HUES48 (cell line): ENCODE measurements at regions not wholly inside any gene's neighbourhood (a gene's known extent, or its start where the extent isn't known, plus 50 kb on each side); places are given as distances from the start of the nearest gene placed in this dataset.

Experiments
- H3K27ac ChIP-seq: one replicate; pipeline ENCODE4 v1.7.0; 2013; ENCODE audit warnings: low read depth, low read length, inconsistent platforms
- H3K27me3 ChIP-seq: 2 replicates; pipeline ENCODE4 v1.6.1; 2013; ENCODE audit warnings: mild to moderate bottlenecking, low read length; ENCODE audit not compliant: control insufficient read depth, insufficient read depth
- H3K36me3 ChIP-seq: 2 replicates; pipeline ENCODE4 v1.6.1; 2013; ENCODE audit warnings: low read length; ENCODE audit not compliant: control insufficient read depth, insufficient read depth
- H3K4me1 ChIP-seq: 2 replicates; pipeline ENCODE4 v1.6.1; 2013; ENCODE audit warnings: mild to moderate bottlenecking, low read length; ENCODE audit not compliant: control insufficient read depth, insufficient read depth
- H3K4me3 ChIP-seq: 2 replicates; pipeline ENCODE4 v1.5.1; 2013; ENCODE audit warnings: mild to moderate bottlenecking, low read depth, low read length
- H3K9ac ChIP-seq: 2 replicates; pipeline ENCODE4 v1.6.1; 2013; ENCODE audit warnings: mild to moderate bottlenecking, low read depth, low read length, moderate library complexity
- H3K9me3 ChIP-seq: 2 replicates; pipeline ENCODE4 v1.6.1; 2013; ENCODE audit warnings: low read length; ENCODE audit not compliant: control insufficient read depth, insufficient read depth

- H3K9ac ChIP-seq: no peak overlapping the region
Observed at GRCh38 chr1:233473549-233474204, 140.2 kb upstream of the KCNK1 start.

GRCh38 chr1:233477359-233477758 lies 136.5 kb upstream of the KCNK1 start:
- no peaks in the 10 kb centered on the region for H3K27me3 ChIP-seq
- peaks cover 14% of the 10 kb centered on the region for H3K9me3 ChIP-seq
- no peak overlapping the region for H3K27ac ChIP-seq
- H3K4me1 ChIP-seq: peaks cover 22% of the 10 kb centered on the region
- no peak overlapping the region for H3K4me3 ChIP-seq
- no peak overlapping the region for H3K9ac ChIP-seq
- H3K36me3 ChIP-seq: no peaks in the 10 kb centered on the region

More at GRCh38 chr1:233473549-233474204, 140.2 kb upstream of the KCNK1 start:
- H3K27ac ChIP-seq: peak overlapping the region; percentile 86
- no peak overlapping the region for H3K4me3 ChIP-seq
- H3K27me3 ChIP-seq: no peaks in the 10 kb centered on the region
- H3K36me3 ChIP-seq: no peaks in the 10 kb centered on the region
- peaks cover 27% of the 10 kb centered on the region for H3K9me3 ChIP-seq
- peaks cover 35% of the 10 kb centered on the region for H3K4me1 ChIP-seq

DNA sequence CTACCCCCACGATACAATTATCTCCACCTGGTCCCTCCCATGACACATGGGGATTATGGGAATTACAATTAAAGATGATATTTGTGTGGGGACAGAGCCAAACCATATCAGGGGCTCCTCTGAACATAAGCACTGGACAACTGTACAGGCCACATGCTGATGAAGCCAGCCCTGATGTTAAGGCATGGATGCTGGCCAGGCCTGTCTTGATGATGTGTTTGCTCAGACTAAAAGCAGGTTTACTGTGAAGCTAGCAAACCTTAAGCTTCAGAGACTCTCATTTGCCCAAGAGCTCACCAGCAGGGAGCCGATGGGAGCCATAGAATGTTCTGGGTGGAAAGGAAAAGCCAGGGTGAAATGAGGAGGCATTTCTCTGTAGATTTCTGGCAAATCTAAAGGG lies 135.3 kb upstream of the KCNK1 start:
- no peaks in the 10 kb centered on the region for H3K27me3 ChIP-seq
- H3K9me3 ChIP-seq: peaks cover 2% of the 10 kb centered on the region
- H3K27ac ChIP-seq: no peak overlapping the region
- peaks cover 22% of the 10 kb centered on the region for H3K4me1 ChIP-seq
- no peak overlapping the region for H3K9ac ChIP-seq
- no peak overlapping the region for H3K4me3 ChIP-seq
- H3K36me3 ChIP-seq: no peaks in the 10 kb centered on the region

GRCh38 chr1:233479110-233479890 lies 134.6 kb upstream of the KCNK1 start:
- Histone ChIP-seq H3K27ac (no peak overlapping the region), H3K27me3 (no peaks in the 10 kb centered on the region), H3K4me3 (no peak overlapping the region), H3K9ac (no peak overlapping the region), H3K36me3 (no peaks in the 10 kb centered on the region), H3K4me1 (peaks cover 16% of the 10 kb centered on the region), H3K9me3 (no peaks in the 10 kb centered on the region; the same call in 1 of the 2 replicates)

GRCh38 chr1:233480198-233480597 lies 133.7 kb upstream of the KCNK1 start:
- H3K27ac ChIP-seq: no peak overlapping the region
- no peak overlapping the region for H3K9ac ChIP-seq
- no peak overlapping the region for H3K4me3 ChIP-seq
- H3K4me1 ChIP-seq: peaks cover 7% of the 10 kb centered on the region; the same call in 1 of the 2 replicates
- no peaks in the 10 kb centered on the region for H3K36me3 ChIP-seq
- H3K9me3 ChIP-seq: no peaks in the 10 kb centered on the region; the same call in 1 of the 2 replicates
- no peaks in the 10 kb centered on the region for H3K27me3 ChIP-seq

DNA sequence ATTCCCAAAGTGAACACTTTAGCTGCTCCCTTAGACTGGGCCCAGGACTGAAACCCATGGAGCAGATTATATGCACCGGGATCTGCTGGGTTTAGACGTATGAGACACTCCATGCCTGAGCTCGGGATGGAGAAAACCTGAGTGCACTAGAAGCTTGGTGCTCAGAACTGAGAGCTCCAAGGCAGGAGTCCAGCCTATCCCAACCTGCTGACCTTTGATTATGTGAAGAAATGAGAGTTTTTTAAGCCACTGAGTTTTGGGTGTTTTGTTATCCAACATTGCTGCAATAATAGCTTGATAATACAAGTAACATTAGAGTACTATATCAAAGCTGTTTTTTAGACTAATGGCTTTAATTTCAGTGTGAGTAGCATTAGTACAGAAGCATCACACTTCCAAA lies 131.5 kb upstream of the KCNK1 start:
- Histone ChIP-seq H3K27ac (no peak overlapping the region), H3K4me3 (no peak overlapping the region), H3K4me1 (no peaks in the 10 kb centered on the region), H3K9ac (no peak overlapping the region), H3K36me3 (no peaks in the 10 kb centered on the region), H3K27me3 (no peaks in the 10 kb centered on the region), H3K9me3 (no peaks in the 10 kb centered on the region)

DNA sequence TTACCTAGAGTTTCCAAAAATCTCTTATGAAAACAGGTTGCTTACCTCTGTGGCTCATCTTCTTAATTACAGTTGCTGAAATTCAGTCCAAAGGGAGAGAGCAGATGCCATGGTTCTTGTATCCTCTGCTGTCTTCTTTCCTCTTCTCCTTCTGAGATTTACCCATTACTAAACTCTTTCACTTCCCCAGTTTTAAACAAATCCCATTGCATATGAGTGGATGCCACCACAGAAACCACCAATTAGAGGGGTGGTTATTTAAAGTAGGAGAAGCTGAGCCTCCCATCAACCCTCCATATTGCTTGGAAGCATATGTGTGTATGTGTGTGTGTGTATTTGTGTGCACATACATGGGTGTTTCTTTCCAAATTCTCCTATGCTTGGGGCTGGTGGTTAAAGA lies 128.5 kb upstream of the KCNK1 start:
- Histone ChIP-seq H3K27ac (no peak overlapping the region), H3K27me3 (no peaks in the 10 kb centered on the region)

DNA sequence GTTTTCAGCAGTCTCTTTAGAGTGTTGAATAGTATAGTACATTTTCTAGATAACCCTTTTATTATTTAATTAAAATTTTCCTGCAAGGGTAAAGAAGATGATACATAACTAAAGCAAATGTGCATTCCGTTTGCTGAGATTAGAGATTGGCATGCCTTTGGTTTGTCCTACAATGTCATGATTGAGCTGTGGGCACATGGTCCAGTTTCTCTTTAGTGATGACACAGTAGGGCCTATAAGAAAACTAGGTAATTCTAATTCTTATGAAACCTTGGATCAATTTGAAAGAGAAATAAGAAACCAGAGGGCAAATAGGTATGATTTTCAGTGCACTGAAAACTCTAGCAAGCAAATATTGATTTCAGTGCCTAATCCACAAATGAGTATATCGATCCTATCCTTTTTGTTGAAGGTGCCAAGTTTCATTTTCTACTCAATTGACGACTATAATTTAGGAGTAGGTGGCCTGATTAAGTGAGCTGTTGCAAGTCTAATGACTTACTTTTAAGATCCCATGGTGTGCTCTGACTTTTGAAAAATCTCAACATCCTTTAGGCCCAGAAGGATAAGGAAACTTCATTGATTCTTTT lies 128.0 kb upstream of the KCNK1 start:
- Histone ChIP-seq H3K9me3 (peaks cover 5% of the 10 kb centered on the region; the same call in 1 of the 2 replicates), H3K27ac (no peak overlapping the region), H3K36me3 (no peaks in the 10 kb centered on the region), H3K4me1 (no peaks in the 10 kb centered on the region), H3K4me3 (no peak overlapping the region), H3K27me3 (no peaks in the 10 kb centered on the region), H3K9ac (no peak overlapping the region)

More for the DNA sequence above, 128.5 kb upstream of the KCNK1 start:
- Histone ChIP-seq H3K9ac (no peak overlapping the region), H3K36me3 (no peaks in the 10 kb centered on the region), H3K9me3 (peaks cover 5% of the 10 kb centered on the region; the same call in 1 of the 2 replicates), H3K4me3 (no peak overlapping the region), H3K4me1 (no peaks in the 10 kb centered on the region)

DNA sequence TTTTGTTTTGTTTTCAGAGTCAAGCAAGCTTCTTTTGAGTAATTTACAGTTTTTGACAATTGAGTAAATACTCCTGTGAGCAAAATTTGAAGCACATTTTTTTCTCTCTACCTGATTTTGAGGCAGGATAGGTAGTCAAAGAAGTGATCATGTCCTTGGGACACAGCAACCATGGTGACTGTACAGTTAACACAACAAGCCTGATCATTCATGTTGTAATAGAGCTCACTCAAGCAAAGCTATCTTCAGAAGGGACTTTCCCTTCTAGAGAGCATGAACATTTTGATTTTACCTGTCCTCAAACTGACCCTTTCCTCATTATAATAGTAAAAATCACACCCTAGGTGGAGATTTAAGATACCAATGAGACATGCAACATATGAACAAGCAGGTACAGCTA lies 126.5 kb upstream of the KCNK1 start:
- H3K4me1 ChIP-seq: 0 out of 2 replicates have a peak, but pooled peaks cover 7% of the 10 kb centered on the region
- H3K36me3 ChIP-seq: no peaks in the 10 kb centered on the region
- no peaks in the 10 kb centered on the region for H3K27me3 ChIP-seq
- no peak overlapping the region for H3K9ac ChIP-seq
- H3K9me3 ChIP-seq: peaks cover 5% of the 10 kb centered on the region; the same call in 1 of the 2 replicates
- no peak overlapping the region for H3K4me3 ChIP-seq
- H3K27ac ChIP-seq: no peak overlapping the region

DNA sequence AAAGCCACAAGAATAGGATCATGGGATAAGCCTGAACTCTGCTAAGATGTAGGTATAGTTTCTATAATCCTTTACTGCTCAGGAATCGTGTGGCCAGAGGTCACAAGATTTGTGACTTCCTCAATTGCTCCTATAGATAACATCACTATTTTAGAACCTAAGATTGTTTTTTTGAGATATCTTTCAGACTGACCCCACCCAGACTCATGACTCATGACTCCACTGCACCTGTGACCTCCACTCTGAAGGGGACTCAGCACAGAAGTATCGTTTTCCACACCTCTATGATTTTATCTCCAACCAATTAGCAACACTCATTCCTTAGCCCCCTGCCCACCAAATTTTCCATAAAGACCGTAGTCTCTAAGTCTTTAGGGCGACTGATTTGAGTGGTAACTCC lies 124.5 kb upstream of the KCNK1 start:
- Histone ChIP-seq H3K36me3 (no peaks in the 10 kb centered on the region), H3K27ac (no peak overlapping the region), H3K9ac (no peak overlapping the region), H3K9me3 (peaks cover 5% of the 10 kb centered on the region; the same call in 1 of the 2 replicates), H3K4me1 (0 out of 2 replicates have a peak, but pooled peaks cover 9% of the 10 kb centered on the region), H3K27me3 (no peaks in the 10 kb centered on the region), H3K4me3 (no peak overlapping the region)

GRCh38 chr1:233490488-233490887 lies 123.4 kb upstream of the KCNK1 start:
- Histone ChIP-seq H3K36me3 (no peaks in the 10 kb centered on the region), H3K4me3 (no peak overlapping the region), H3K27ac (no peak overlapping the region), H3K9ac (no peak overlapping the region), H3K9me3 (peaks cover 5% of the 10 kb centered on the region; the same call in 1 of the 2 replicates), H3K27me3 (no peaks in the 10 kb centered on the region), H3K4me1 (0 out of 2 replicates have a peak, but pooled peaks cover 9% of the 10 kb centered on the region)
